GM18861 (cell line): ENCODE measurements at regions not wholly inside any gene's neighbourhood (a gene's known extent, or its start where the extent isn't known, plus 50 kb on each side); places are given as distances from the start of the nearest gene placed in this dataset.
A peak's percentile ranks its signal among the peaks of the same experiment; 100 is the strongest.

Source experiments
- ATAC-seq: cut with Tn5 transposase; IDR thresholded peaks from one replicate; pipeline ENCODE4 v1.9.1; 2021; ENCODE audit not compliant: unreplicated experiment

GRCh38 chr10:121217331-121217730 is 366.2 kb downstream of the WDR11 start:
- ATAC-seq: no peak

- ATAC-seq: no peak
These were observed 369.9 kb downstream of the WDR11 start for GRCh38 chr10:121221072-121221471.

DNA sequence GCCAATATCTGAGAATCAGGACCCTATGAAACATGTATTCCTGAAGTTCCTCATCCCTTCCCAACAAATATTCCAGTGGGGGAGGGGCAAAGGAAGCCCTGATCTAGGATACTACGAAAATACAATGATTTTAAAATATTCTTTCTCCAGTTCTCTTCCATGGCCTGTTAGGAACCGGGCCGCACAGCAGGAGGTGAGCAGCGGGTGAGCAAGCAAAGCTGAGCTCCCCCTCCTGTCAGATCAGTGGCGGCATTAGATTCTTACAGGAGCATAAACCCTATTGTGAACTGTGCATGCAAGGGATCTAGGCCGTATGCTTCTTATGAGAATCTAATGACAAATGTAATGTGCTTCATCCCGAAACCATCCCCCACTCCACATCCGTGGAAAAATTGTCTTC is 370.8 kb downstream of the WDR11 start:
- ATAC-seq: no peak

GRCh38 chr10:121222842-121223241 is 371.7 kb downstream of the WDR11 start:
- no peak for ATAC-seq

GRCh38 chr10:121231079-121231478 is 367.2 kb downstream of the FGFR2 start:
- ATAC-seq: no peak

GRCh38 chr10:121232494-121232893 is 365.8 kb downstream of the FGFR2 start:
- no peak for ATAC-seq

DNA sequence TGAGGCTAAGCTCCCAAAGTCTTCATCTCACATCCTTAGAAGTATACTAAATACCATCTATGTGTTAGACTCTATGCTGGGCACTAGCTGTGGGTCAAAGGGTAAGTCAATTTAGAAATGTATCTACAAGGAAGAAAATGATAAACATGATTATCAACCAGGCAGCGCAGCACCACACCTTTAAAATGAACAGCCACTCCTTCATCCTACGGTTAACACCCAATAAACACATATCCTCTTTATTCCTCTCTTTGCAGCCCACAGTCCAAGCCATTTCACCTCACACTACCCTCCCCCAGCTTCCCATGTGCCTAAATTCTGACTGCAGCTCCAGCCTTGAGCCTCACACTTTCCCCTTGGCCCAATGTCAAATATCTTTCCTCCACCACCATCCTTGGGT is 362.6 kb downstream of the FGFR2 start:
- no peak for ATAC-seq

DNA sequence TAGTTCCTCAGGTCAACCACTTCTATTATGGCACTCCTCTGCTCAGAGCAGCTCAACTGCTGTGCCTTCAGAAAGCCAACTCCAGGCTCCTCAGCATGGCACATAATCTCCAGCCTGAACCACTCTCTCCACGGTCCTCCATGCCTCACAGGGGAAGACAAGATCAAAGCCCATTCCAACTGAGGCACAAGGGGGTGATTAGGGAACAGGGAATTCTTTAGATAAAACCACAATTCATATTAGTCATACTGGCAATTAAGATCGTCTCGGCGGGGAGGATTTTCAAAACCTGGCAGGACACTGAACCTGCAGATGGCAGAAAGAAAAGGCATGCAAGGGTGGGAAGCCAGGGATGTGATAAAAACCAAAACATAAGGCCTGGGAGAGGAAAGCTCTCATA is 361.6 kb downstream of the FGFR2 start:
- ATAC-seq: no peak

DNA sequence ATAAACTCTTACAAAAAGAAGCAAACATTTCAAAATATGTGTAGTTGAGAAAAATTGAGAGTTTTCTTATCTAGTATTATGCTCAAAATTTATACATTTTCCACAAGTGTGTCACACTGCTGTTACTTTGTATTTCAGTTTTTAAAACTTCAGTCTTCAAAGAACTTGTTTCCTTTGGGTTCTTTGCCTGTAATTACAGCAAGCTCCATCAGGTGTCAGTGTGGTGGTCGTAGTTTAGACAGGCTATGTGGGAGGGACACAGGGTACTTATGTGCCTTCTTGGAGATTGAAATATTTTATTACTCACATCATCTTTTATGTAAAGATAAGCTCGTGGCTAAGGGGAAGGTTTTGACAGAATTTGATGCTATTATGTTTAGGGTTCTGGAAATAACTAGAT is 360.5 kb downstream of the FGFR2 start:
- no peak for ATAC-seq

DNA sequence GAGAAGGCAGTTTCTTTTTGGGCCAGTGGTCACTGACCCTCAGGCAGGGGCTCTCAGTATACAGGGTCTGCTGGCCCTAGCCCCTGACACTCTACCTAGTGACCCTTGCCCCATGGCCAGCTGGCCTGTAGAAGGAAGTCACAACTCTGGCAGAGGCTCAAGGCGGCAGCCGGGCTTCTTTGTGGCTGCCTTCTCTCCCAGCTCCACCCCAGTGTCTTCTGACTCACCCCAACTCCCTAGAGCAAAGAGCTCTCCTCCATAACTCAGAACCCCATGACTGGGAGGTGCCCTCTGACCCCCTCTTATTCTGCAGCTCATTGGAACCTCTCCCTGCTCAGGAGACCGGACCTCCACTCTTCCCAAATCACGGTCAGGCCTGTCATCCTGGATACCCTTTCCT is 358.2 kb downstream of the FGFR2 start:
- no peak for ATAC-seq

GRCh38 chr10:121240556-121240955 is 357.7 kb downstream of the FGFR2 start:
- no peak for ATAC-seq

DNA sequence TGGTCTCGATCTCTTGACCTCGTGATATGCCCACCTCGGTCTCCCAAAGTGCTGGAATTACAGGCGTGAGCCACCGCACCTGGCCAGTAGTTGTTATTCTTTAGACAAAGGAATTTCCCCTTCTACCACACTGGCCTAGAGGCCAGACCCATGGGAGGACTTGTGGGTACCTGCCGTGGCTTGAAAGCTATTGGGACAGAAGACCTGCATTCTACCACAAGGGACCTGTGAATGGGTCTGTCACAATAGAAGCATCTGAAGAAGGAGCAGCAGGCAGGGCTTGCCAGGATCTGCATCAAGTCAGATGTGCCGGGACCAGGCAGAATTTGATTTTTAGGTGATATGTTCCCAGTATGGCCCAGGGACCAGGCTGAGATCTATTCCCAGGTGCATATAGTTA is 356.9 kb downstream of the FGFR2 start:
- ATAC-seq: no peak

- no peak for ATAC-seq
These were observed 355.3 kb downstream of the FGFR2 start for GRCh38 chr10:121242741-121243608.

DNA sequence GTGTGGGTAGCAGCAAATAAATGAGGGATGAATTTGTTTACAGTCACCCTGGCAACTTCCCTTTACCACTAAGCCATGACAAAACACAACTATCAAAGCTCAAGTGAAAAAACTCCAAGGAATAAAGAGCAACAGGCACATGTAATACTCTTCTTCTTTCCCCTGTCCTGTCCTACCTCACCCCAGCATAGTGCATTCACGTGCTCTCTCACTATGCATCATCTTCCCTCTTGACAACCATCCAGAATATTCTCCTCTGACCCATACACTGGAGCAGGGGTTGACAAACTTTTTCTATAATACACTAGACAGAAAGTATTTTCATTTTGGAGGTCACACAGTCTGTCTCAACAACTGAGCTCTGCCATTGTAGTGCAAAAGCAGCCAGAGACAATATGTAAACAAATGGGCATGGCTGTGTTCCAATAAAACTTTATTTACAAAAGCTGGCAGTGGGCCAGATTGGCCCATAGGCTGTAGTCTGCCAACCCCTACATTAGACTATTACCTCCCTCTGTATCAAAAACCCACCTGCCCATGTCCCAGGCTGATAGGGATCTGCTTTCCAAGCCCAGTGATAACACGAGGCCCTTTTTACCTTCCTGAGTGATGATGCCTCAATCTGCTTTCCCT is 354.5 kb downstream of the FGFR2 start:
- ATAC-seq: no peak

- no peak for ATAC-seq
These were observed 353.4 kb downstream of the FGFR2 start for GRCh38 chr10:121244818-121245217.

GRCh38 chr10:121245754-121246153 is 352.5 kb downstream of the FGFR2 start:
- no peak for ATAC-seq

- ATAC-seq: no peak
These were observed 350.0 kb downstream of the FGFR2 start for GRCh38 chr10:121248266-121248665.

DNA sequence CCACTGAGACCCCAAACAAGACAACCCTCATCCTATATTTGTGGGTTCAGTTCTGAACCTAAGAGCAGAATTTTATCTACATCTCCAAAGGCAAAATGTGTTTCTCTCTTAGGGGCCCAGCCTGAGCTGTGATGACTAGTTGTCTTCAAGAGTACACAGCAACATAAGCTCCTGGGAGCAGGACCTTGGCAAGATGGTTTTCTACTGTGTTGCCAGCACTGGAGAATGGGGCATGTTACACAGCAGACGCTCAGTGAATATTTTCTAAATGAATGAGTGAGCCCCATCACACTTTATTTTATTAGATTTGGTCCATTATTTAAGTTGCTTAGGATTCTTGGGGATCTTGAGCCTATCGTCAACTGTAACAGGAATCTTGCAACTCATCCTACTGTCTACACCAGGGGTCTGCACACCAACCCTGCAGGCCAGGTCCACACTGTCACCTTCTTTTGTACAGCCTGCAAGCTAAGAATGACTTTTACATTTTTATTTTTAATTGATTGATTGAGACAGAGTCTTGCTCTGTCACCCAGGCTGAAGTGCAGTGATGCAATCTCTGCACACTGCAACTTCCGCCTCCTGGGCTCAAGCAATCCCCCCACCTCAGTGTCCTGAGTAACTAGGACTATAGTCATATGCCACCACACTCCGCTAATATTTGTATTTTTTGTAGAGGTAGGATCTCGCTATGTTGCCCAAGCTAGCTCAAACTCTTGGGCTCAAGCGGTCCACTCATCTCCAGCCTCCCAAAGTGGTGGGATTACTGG is 347.1 kb downstream of the FGFR2 start:
- no peak for ATAC-seq

DNA sequence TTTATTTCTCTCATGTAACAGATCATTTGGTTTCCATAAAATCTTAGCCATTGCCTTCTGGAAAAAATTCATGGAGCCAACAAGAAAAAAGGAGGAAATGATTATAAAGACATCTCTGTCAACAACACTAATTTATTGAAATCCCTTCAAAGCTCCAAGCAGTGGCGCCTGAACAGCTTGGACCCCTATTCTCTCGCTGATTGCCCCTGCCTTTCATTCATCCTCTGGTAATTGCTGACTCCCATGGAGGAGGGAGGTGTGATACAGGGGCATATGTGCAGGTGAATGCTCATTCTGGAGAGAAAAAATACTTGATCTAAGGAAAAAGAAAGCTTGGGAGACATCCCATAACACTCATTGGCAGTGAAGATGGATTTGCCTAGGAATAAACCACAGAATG is 345.5 kb downstream of the FGFR2 start:
- ATAC-seq: no peak

- peak; percentile 48 for ATAC-seq
These were observed 337.9 kb downstream of the FGFR2 start for GRCh38 chr10:121260377-121260776.

- ATAC-seq: no peak
These were observed 336.6 kb downstream of the FGFR2 start for GRCh38 chr10:121261665-121262064.
